Sigmoid colon (tissue), 4 donors: ENCODE measurements at regions not wholly inside any gene's neighbourhood (a gene's known extent, or its start where the extent isn't known, plus 50 kb on each side); places are given as distances from the start of the nearest gene placed in this dataset.

Source experiments
- EP300 ChIP-seq, 4 donors: sonication (generic); formaldehyde crosslinking; IDR thresholded peaks; one replicate each; pipeline ENCODE4 v1.6.1; 2017; ENCODE audit warnings: antibody characterized with exemption in 4 of 4
- POLR2A ChIP-seq, 2 donors: fragments of 450-650 bp; IDR thresholded peaks; one replicate each; pipeline ENCODE4 v1.6.1; 2016; ENCODE audit warnings: antibody characterized with exemption in 2 of 2, mild to moderate bottlenecking in 2 of 2, moderate library complexity in 2 of 2
- POLR2AphosphoS5 ChIP-seq, 4 donors: sonication (generic); formaldehyde crosslinking; IDR thresholded peaks; one replicate each; pipeline ENCODE4 v1.6.1; 2017; ENCODE audit warnings: antibody characterized with exemption in 4 of 4
- TF ChIP-seq, protein P1 (sequence below), 4 experiments: fragments of 450-650 bp in 3 of 4; fragments of 200-600 bp in 1 of 4; IDR thresholded peaks; one replicate each; pipeline ENCODE4 v1.5.1; 2016 to 2019; ENCODE audit warnings: antibody characterized with exemption in 4 of 4, mild to moderate bottlenecking in 3 of 4, moderate library complexity in 2 of 4

- TF ChIP-seq, protein P1, sequence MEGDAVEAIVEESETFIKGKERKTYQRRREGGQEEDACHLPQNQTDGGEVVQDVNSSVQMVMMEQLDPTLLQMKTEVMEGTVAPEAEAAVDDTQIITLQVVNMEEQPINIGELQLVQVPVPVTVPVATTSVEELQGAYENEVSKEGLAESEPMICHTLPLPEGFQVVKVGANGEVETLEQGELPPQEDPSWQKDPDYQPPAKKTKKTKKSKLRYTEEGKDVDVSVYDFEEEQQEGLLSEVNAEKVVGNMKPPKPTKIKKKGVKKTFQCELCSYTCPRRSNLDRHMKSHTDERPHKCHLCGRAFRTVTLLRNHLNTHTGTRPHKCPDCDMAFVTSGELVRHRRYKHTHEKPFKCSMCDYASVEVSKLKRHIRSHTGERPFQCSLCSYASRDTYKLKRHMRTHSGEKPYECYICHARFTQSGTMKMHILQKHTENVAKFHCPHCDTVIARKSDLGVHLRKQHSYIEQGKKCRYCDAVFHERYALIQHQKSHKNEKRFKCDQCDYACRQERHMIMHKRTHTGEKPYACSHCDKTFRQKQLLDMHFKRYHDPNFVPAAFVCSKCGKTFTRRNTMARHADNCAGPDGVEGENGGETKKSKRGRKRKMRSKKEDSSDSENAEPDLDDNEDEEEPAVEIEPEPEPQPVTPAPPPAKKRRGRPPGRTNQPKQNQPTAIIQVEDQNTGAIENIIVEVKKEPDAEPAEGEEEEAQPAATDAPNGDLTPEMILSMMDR (IDR thresholded peaks at IDR 0.05): no peak
- TF ChIP-seq POLR2A (IDR thresholded peaks at IDR 0.05): no peak
- TF ChIP-seq POLR2AphosphoS5 (IDR thresholded peaks at IDR 0.05): no peak
- TF ChIP-seq EP300 (IDR thresholded peaks at IDR 0.05): no peak
These were observed 80.3 kb upstream of the HTR1B start for GRCh38 chr6:77543601-77544000.
